ENCODE measurements at regions not wholly inside any gene's neighbourhood (a gene's known extent, or its start where the extent isn't known, plus 50 kb on each side); places are given as distances from the start of the nearest gene placed in this dataset.

GRCh38 chr4:45399116-45399515 lies 672.8 kb upstream of the GNPDA2 start:
- TF ChIP-seq RAD21 (conservative IDR thresholded peaks at IDR 0.05) (no peak), CTCF (IDR thresholded peaks at IDR 0.05; ENCODE audit: poor library complexity, severe bottlenecking) (no peak), REST (IDR thresholded peaks at IDR 0.05; ENCODE audit: borderline replicate concordance) (no peak), POLR2AphosphoS5 (IDR thresholded peaks at IDR 0.05) (no peak), EP300 (conservative IDR thresholded peaks at IDR 0.05; ENCODE audit: poor library complexity, severe bottlenecking) (no peak), TAF1 (IDR thresholded peaks at IDR 0.05; ENCODE audit: low read depth) (no peak), EZH2 (IDR thresholded peaks at IDR 0.05; ENCODE audit: borderline replicate concordance, insufficient read depth, low read length, poor library complexity, severe bottlenecking) (no peak), SMC3 (conservative IDR thresholded peaks at IDR 0.05; ENCODE audit: poor library complexity) (no peak)
